ENCODE measurements at regions not wholly inside any gene's neighbourhood (a gene's known extent, or its start where the extent isn't known, plus 50 kb on each side); places are given as distances from the start of the nearest gene placed in this dataset.

GRCh38 chr12:65740506-65740872 is 83.8 kb upstream of the HMGA2 start:
- H3K36me3 ChIP-seq (ENCODE audit: control insufficient read depth, insufficient read depth, low read length), result no peaks in the 10 kb centered on the region
- H3K4me2 ChIP-seq (ENCODE audit: insufficient read depth, low read length), result peak overlapping the region; percentile 68
- H2AFZ ChIP-seq (ENCODE audit: low read depth, low read length), result peak overlapping the region; percentile 95
- ChIA-PET CTCF (ENCODE audit: low intra/inter-chr PET ratio) (no interaction called here), POLR2A (no interaction called here)
- peak overlapping the region; percentile 84 for H3K27ac ChIP-seq (ENCODE audit: extremely low read depth, low read depth, low read length)
- no peaks in the 10 kb centered on the region for H3K79me2 ChIP-seq (ENCODE audit: control insufficient read depth, insufficient read depth, low read length)
- in situ Hi-C loops (cut with MboI), result no loop called here
- H3K4me1 ChIP-seq (replicated peaks in 1 of 2; ENCODE audit: control insufficient read depth in 2 of 2, insufficient read depth in 2 of 2, low read length in 2 of 2), result peaks cover 0 to 13% of the 10 kb centered on the region in 2 experiments; a peak in 3 of 5 replicates
- H3K9me3 ChIP-seq (replicated peaks; ENCODE audit: control insufficient read depth, insufficient read depth, low read depth, low read length), result no peaks in the 10 kb centered on the region
- intact Hi-C loops (cut with micrococcal nuclease), result no loop called here
- no peak for FAIRE-seq
- no TSS peak for BruUV-seq (replicated peaks)
- no peak for DNase-seq (ENCODE audit: extremely low read depth in 1 of 4, low spot score in 3 of 4)
- no peaks in the 10 kb centered on the region; a peak in 1 of 5 replicates for H3K27me3 ChIP-seq (ENCODE audit: control insufficient read depth in 2 of 2, insufficient read depth in 2 of 2, low read length in 2 of 2)
- H3K9ac ChIP-seq (ENCODE audit: insufficient read depth in 1 of 2, low read depth in 2 of 2, low read length in 2 of 2), result peak overlapping the region in 1 of 2 experiments; percentile 62; a peak in 2 of 4 replicates
- 0 out of 4 replicates have a peak, but pooled peaks of 1 of the 2 experiments have one; percentile 8 for TF ChIP-seq MNT (conservative IDR thresholded peaks at IDR 0.05)
- TF ChIP-seq TFE3 (CRISPR knock-in tag; IDR thresholded peaks at IDR 0.05), result no peak
- H3K4me3 ChIP-seq, result peak overlapping the region; percentile 46
- WGBS (ENCODE audit: insufficient coverage, low coverage, missing lambda C conversion rate), result 6% methylated on average over 1 of the region's 1 CpG
- peak; percentile 15 for ATAC-seq
- H4K20me1 ChIP-seq (replicated peaks; ENCODE audit: control insufficient read depth, insufficient read depth, low read length), result no peaks in the 10 kb centered on the region
- no peaks in the 10 kb centered on the region for H3K9me1 ChIP-seq (ENCODE audit: control insufficient read depth, insufficient read depth, low read length)
